ENCODE measurements at regions not wholly inside any gene's neighbourhood (a gene's known extent, or its start where the extent isn't known, plus 50 kb on each side); places are given as distances from the start of the nearest gene placed in this dataset.

GRCh38 chr5:152181461-152181860 lies 223.6 kb downstream of the NMUR2 start:
- Histone ChIP-seq H3K4me1 (ENCODE audit: low read length) (no peaks in the 10 kb centered on the region), H3K9me3 (ENCODE audit: insufficient read depth, low read length) (no peaks in the 10 kb centered on the region), H3K79me2 (ENCODE audit: low read length) (no peaks in the 10 kb centered on the region), H4K20me1 (ENCODE audit: insufficient read depth, low read length) (no peaks in the 10 kb centered on the region), H3K27me3 (ENCODE audit: low read depth, low read length) (no peaks in the 10 kb centered on the region), H2AFZ (ENCODE audit: low read depth, low read length) (no peak overlapping the region), H3K9ac (ENCODE audit: low read length) (no peak overlapping the region), H3K4me3 (ENCODE audit: low read length) (no peak overlapping the region), H3K4me2 (ENCODE audit: low read length) (no peak overlapping the region), H3K27ac (ENCODE audit: low read length) (no peak overlapping the region), H3K36me3 (replicated peaks; ENCODE audit: low read depth, low read length) (no peaks in the 10 kb centered on the region)
- TF ChIP-seq EZH2phosphoT487 (IDR thresholded peaks at IDR 0.05; ENCODE audit: low read depth), result no peak
- TF ChIP-seq, protein P1, sequence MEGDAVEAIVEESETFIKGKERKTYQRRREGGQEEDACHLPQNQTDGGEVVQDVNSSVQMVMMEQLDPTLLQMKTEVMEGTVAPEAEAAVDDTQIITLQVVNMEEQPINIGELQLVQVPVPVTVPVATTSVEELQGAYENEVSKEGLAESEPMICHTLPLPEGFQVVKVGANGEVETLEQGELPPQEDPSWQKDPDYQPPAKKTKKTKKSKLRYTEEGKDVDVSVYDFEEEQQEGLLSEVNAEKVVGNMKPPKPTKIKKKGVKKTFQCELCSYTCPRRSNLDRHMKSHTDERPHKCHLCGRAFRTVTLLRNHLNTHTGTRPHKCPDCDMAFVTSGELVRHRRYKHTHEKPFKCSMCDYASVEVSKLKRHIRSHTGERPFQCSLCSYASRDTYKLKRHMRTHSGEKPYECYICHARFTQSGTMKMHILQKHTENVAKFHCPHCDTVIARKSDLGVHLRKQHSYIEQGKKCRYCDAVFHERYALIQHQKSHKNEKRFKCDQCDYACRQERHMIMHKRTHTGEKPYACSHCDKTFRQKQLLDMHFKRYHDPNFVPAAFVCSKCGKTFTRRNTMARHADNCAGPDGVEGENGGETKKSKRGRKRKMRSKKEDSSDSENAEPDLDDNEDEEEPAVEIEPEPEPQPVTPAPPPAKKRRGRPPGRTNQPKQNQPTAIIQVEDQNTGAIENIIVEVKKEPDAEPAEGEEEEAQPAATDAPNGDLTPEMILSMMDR (IDR thresholded peaks at IDR 0.05; ENCODE audit: low read depth, low read length), result no peak

DNA sequence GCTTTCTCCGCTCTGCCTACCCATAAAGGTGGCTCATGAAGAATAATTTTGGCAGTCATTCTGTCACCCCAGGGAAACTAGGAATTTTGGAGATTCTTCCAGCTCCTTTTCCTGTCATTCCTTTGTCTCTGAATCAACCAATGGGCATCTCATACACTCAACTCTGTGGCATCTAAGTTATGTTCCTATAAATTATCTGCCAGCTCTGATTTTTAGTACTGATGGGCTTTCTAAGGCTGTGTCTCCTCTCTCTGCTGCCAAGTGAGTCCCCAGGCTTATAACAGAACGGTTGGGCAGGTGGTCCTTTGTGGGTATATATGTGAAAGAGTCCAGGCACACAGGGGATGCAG lies 226.8 kb downstream of the NMUR2 start:
- no peaks in the 10 kb centered on the region for H3K9me3 ChIP-seq (ENCODE audit: insufficient read depth, low read length)
- no peaks in the 10 kb centered on the region for H3K4me1 ChIP-seq (ENCODE audit: low read length)
- no peak overlapping the region for H3K27ac ChIP-seq (ENCODE audit: low read length)
- no peak for TF ChIP-seq EZH2phosphoT487 (IDR thresholded peaks at IDR 0.05; ENCODE audit: low read depth)
- TF ChIP-seq, protein P1 (IDR thresholded peaks at IDR 0.05; ENCODE audit: low read depth, low read length), result no peak
- H3K27me3 ChIP-seq (ENCODE audit: low read depth, low read length), result no peaks in the 10 kb centered on the region
- no peaks in the 10 kb centered on the region for H3K79me2 ChIP-seq (ENCODE audit: low read length)
- no peaks in the 10 kb centered on the region for H4K20me1 ChIP-seq (ENCODE audit: insufficient read depth, low read length)
- H3K4me3 ChIP-seq (ENCODE audit: low read length), result no peak overlapping the region
- H3K4me2 ChIP-seq (ENCODE audit: low read length), result no peak overlapping the region
- H2AFZ ChIP-seq (ENCODE audit: low read depth, low read length), result no peak overlapping the region
- H3K36me3 ChIP-seq (replicated peaks; ENCODE audit: low read depth, low read length), result no peaks in the 10 kb centered on the region
- H3K9ac ChIP-seq (ENCODE audit: low read length), result no peak overlapping the region

- Histone ChIP-seq H3K9me3 (ENCODE audit: insufficient read depth, low read length) (no peaks in the 10 kb centered on the region), H3K9ac (ENCODE audit: low read length) (no peak overlapping the region), H3K36me3 (replicated peaks; ENCODE audit: low read depth, low read length) (no peaks in the 10 kb centered on the region), H3K79me2 (ENCODE audit: low read length) (no peaks in the 10 kb centered on the region), H3K27ac (ENCODE audit: low read length) (no peak overlapping the region), H3K27me3 (ENCODE audit: low read depth, low read length) (no peaks in the 10 kb centered on the region), H2AFZ (ENCODE audit: low read depth, low read length) (no peak overlapping the region), H3K4me2 (ENCODE audit: low read length) (no peak overlapping the region), H3K4me3 (ENCODE audit: low read length) (no peak overlapping the region), H3K4me1 (ENCODE audit: low read length) (no peaks in the 10 kb centered on the region), H4K20me1 (ENCODE audit: insufficient read depth, low read length) (no peaks in the 10 kb centered on the region)
- TF ChIP-seq EZH2phosphoT487 (IDR thresholded peaks at IDR 0.05; ENCODE audit: low read depth), result no peak
- TF ChIP-seq, protein P1 (IDR thresholded peaks at IDR 0.05; ENCODE audit: low read depth, low read length), result no peak
These were observed 227.3 kb downstream of the NMUR2 start for GRCh38 chr5:152177626-152178349.

DNA sequence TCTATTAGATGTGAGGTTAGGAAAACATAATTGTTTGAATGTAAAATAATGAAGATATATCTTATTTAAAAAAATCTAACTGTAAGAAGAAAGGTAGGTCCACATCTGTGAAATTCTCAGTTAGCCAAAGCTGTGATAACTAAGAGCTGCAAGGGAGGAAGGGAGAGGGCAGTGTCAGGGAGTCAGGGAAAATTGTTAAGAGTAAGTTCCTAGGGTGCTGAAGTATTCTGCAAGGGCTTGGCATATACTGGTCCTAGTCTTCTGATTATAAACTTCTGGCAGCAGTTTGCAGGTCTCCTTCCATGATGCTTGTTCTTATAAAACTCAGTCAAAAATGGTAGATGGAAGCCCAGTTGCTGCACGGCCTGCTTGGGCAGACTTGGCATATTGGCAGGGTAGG lies 233.2 kb downstream of the NMUR2 start:
- Histone ChIP-seq H3K27ac (ENCODE audit: low read length) (no peak overlapping the region), H3K9ac (ENCODE audit: low read length) (no peak overlapping the region), H3K36me3 (replicated peaks; ENCODE audit: low read depth, low read length) (no peaks in the 10 kb centered on the region), H3K4me2 (ENCODE audit: low read length) (no peak overlapping the region), H3K4me1 (ENCODE audit: low read length) (no peaks in the 10 kb centered on the region), H3K79me2 (ENCODE audit: low read length) (no peaks in the 10 kb centered on the region), H3K27me3 (ENCODE audit: low read depth, low read length) (no peaks in the 10 kb centered on the region), H2AFZ (ENCODE audit: low read depth, low read length) (no peak overlapping the region), H3K9me3 (ENCODE audit: insufficient read depth, low read length) (no peaks in the 10 kb centered on the region), H3K4me3 (ENCODE audit: low read length) (no peak overlapping the region), H4K20me1 (ENCODE audit: insufficient read depth, low read length) (no peaks in the 10 kb centered on the region)
- no peak for TF ChIP-seq EZH2phosphoT487 (IDR thresholded peaks at IDR 0.05; ENCODE audit: low read depth)
- TF ChIP-seq, protein P1 (IDR thresholded peaks at IDR 0.05; ENCODE audit: low read depth, low read length), result no peak

Data from OCI-LY3 (cell line).